Fibroblast of mammary gland (primary cell): ENCODE measurements at regions not wholly inside any gene's neighbourhood (a gene's known extent, or its start where the extent isn't known, plus 50 kb on each side); places are given as distances from the start of the nearest gene placed in this dataset.

Experiments
- DNase-seq: peaks from one replicate; pipeline ENCODE4 v3.0.0-alpha.2; 2010; ENCODE audit warnings: low read depth
- H3K4me3 ChIP-seq: 2 replicates; pipeline ENCODE4 v1.5.1; 2011; ENCODE audit warnings: low read depth, mild to moderate bottlenecking, low read length, moderate library complexity; ENCODE audit not compliant: control insufficient read depth
- CTCF ChIP-seq: conservative IDR thresholded peaks from 2 replicates; pipeline ENCODE4 v1.5.1; 2011; ENCODE audit warnings: low read depth, low read length, inconsistent platforms; ENCODE audit not compliant: control insufficient read depth, insufficient read depth

- no peak for TF ChIP-seq CTCF
- H3K4me3 ChIP-seq, result no peak overlapping the region
- no peak for DNase-seq
These were observed 53.6 kb upstream of the TLR3 start for GRCh38 chr4:186015212-186015817.

- TF ChIP-seq CTCF, result no peak
- H3K4me3 ChIP-seq, result no peak overlapping the region
- DNase-seq, result no peak
These were observed 52.2 kb upstream of the TLR3 start for GRCh38 chr4:186016796-186017195.

- H3K4me3 ChIP-seq, result no peak overlapping the region
- no peak for DNase-seq
- TF ChIP-seq CTCF, result no peak
These were observed 51.2 kb upstream of the TLR3 start for GRCh38 chr4:186017801-186018200.

- H3K4me3 ChIP-seq, result no peak overlapping the region
- no peak for DNase-seq
- no peak for TF ChIP-seq CTCF
These were observed 50.7 kb upstream of the TLR3 start for GRCh38 chr4:186018261-186018660.

DNA sequence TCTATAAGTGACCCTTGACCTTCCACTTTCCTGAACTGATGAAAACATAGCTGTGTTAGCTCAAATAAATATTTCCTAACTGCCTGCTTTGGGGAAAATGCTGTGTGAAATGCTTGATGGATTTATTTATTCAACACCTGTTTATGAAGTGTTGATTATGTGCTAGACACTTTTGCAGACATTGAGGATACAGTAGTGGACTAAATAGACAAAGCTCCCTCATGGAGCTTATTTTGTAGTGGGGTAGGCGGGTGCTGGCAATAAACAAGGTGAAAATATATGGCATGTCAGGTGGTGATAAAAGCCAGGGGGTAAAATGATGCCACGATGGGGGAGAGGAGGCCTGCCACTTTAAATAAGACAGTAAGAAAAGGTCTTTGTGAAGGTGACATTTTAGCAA lies 50.2 kb upstream of the TLR3 start:
- TF ChIP-seq CTCF, result no peak
- DNase-seq, result no peak
- H3K4me3 ChIP-seq, result no peak overlapping the region
